Gastrocnemius medialis (tissue), 4 donors: ENCODE measurements at regions not wholly inside any gene's neighbourhood (a gene's known extent, or its start where the extent isn't known, plus 50 kb on each side); places are given as distances from the start of the nearest gene placed in this dataset.

Experiments used
- ATAC-seq, 2 donors: fragments of 150-250 bp; one replicate each; pipeline ENCODE4 v1.9.1; 2016
- DNase-seq, 2 donors: peaks; one replicate each; pipeline ENCODE4 v3.0.0-alpha.2; 2019
- H3K27ac ChIP-seq, 4 donors: fragments of 200-600 bp; sonication (generic); 1 replicate in 1 of 4; 2 replicates in 3 of 4; pipeline ENCODE4 v1.5.1; 2016 to 2018; ENCODE audit warnings: mild to moderate bottlenecking in 2 of 4, moderate library complexity in 1 of 4
- H3K27me3 ChIP-seq, 3 donors: fragments of 200-600 bp; sonication (generic) in 2 of 3; 1 replicate in 1 of 3; 2 replicates in 2 of 3; pipeline versions ENCODE4 v1.5.1 to v1.6.0; 2016 to 2019; ENCODE audit warnings: mild to moderate bottlenecking in 1 of 3, moderate library complexity in 1 of 3
- H3K36me3 ChIP-seq, 2 donors: fragments of 200-600 bp; sonication (generic) in 1 of 2; one replicate each; pipeline ENCODE4 v1.5.1; 2017 to 2018
- H3K4me1 ChIP-seq, 2 donors: fragments of 200-600 bp; sonication (generic) in 1 of 2; one replicate each; pipeline ENCODE4 v1.5.1; 2016 to 2017; ENCODE audit warnings: mild to moderate bottlenecking in 2 of 2
- H3K4me3 ChIP-seq, 4 donors: fragments of 200-600 bp; sonication (generic) in 3 of 4; 1 replicate in 1 of 4; 2 replicates in 3 of 4; pipeline ENCODE4 v1.5.1; 2016 to 2019; ENCODE audit warnings: mild to moderate bottlenecking in 2 of 4
- H3K9me3 ChIP-seq, 3 donors: fragments of 200-600 bp; sonication (generic) in 2 of 3; 1 replicate in 1 of 3; 2 replicates in 2 of 3; pipeline ENCODE4 v1.5.1; 2016 to 2019
- POLR2A ChIP-seq, 2 donors: fragments of 450-650 bp; IDR thresholded peaks; one replicate each; pipeline ENCODE4 v1.6.1; 2017; ENCODE audit warnings: antibody characterized with exemption in 2 of 2, mild to moderate bottlenecking in 2 of 2, moderate library complexity in 2 of 2
- in situ Hi-C, 4 donors: fragments of 200-750 bp; cut with MboI; loops; one replicate each; pipeline versions ENCODE4 v1.15.0 to v1.8.0; 2017; ENCODE audit warnings: low sequenced_read_pairs in 4 of 4
- intact Hi-C: fragments of 100-400 bp; cut with DNase I; formaldehyde crosslinking; loops from one replicate; pipeline ENCODE4 v1.15.1; 2023; ENCODE audit warnings: low total_unique reads
- TF ChIP-seq, protein P1 (sequence below), 5 experiments: fragments of 450-650 bp in 3 of 5; fragments of 200-600 bp in 2 of 5; sonication (generic) in 2 of 5; IDR thresholded peaks in 4 of 5; conservative IDR thresholded peaks in 1 of 5; 1 replicate in 4 of 5; 2 replicates in 1 of 5; pipeline ENCODE4 v1.5.1; 2016 to 2019; ENCODE audit warnings: antibody characterized with exemption in 5 of 5, mild to moderate bottlenecking in 3 of 5, moderate library complexity in 3 of 5

DNA sequence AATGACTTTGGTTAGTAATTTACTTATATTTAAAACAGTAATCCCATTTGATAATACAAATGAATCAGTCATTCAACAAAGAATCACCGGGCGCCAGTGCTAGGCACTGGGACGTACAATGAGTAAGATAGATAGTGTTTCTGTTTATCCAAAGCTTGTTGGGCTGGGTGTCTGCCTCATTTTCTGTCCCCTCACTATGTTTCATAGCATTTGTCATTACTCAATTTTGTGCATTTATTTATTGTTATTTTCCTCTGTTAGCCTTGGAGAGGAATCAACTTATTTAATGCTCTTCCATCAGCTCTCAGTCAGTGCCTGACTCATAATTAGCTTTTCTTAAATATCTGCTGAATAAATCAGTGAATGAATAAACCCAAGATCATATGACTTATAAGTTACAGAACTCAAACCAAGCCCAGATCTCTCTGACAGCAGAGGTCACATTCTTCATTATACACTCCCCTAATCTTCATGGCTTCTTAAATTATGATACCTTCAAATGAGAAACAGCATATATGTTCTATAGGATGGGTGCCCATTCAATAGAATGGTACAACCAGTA lies 86.2 kb downstream of the TSPAN8 start:
- H3K36me3 ChIP-seq, result no peaks in the 10 kb centered on the region
- no peaks in the 10 kb centered on the region for H3K27me3 ChIP-seq
- H3K9me3 ChIP-seq, result no peaks in the 10 kb centered on the region
- ATAC-seq (no peak), DNase-seq (no peak)
- H3K27ac ChIP-seq, result no peak overlapping the region
- no peak overlapping the region for H3K4me3 ChIP-seq
- intact Hi-C loops (no loop called here), in situ Hi-C loops (no loop called here)
- TF ChIP-seq POLR2A (IDR thresholded peaks at IDR 0.05), result no peak
- TF ChIP-seq, protein P1, sequence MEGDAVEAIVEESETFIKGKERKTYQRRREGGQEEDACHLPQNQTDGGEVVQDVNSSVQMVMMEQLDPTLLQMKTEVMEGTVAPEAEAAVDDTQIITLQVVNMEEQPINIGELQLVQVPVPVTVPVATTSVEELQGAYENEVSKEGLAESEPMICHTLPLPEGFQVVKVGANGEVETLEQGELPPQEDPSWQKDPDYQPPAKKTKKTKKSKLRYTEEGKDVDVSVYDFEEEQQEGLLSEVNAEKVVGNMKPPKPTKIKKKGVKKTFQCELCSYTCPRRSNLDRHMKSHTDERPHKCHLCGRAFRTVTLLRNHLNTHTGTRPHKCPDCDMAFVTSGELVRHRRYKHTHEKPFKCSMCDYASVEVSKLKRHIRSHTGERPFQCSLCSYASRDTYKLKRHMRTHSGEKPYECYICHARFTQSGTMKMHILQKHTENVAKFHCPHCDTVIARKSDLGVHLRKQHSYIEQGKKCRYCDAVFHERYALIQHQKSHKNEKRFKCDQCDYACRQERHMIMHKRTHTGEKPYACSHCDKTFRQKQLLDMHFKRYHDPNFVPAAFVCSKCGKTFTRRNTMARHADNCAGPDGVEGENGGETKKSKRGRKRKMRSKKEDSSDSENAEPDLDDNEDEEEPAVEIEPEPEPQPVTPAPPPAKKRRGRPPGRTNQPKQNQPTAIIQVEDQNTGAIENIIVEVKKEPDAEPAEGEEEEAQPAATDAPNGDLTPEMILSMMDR (IDR thresholded peaks at IDR 0.05 in 4 of 5, conservative IDR thresholded peaks at IDR 0.05 in 1 of 5), result no peak
- H3K4me1 ChIP-seq, result no peaks in the 10 kb centered on the region

DNA sequence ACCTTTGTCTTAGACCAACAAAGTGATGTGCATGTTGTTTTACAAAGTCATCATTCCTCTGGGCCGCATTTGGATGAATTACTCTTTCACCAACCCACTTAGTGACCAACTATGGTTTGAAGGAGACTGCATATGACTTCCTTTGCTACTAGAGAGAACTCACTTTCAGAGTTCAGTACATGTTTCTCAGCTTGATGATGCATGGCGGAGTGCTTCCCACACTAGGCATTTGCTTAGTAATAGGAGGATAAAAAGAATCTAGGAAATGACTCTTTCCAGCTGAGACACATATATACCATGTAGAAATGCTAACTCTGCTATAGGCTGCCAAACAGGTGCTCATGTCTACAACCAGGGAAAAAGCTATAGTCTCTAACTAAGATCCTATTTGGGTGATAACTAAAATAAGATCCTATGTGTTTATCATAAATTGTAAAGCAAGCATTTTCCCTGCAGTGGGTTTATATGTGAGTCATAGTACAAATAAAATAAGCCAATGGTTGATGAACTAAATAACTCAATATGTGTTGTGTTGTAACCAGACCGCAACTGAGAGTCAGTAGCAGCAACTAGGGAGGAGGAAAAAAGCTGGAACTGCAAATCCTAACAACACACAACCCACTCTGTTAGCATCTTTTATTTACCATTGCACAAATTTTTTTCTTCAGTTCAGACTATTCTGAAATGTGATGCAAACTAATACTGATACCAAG lies 87.2 kb downstream of the TSPAN8 start:
- no peaks in the 10 kb centered on the region for H3K4me1 ChIP-seq
- no peaks in the 10 kb centered on the region for H3K27me3 ChIP-seq
- DNase-seq (no peak), ATAC-seq (no peak)
- H3K9me3 ChIP-seq, result no peaks in the 10 kb centered on the region
- intact Hi-C loops (no loop called here), in situ Hi-C loops (no loop called here)
- no peaks in the 10 kb centered on the region for H3K36me3 ChIP-seq
- no peak overlapping the region for H3K27ac ChIP-seq
- H3K4me3 ChIP-seq, result no peak overlapping the region
- no peak for TF ChIP-seq POLR2A (IDR thresholded peaks at IDR 0.05)
- TF ChIP-seq, protein P1 (IDR thresholded peaks at IDR 0.05 in 4 of 5, conservative IDR thresholded peaks at IDR 0.05 in 1 of 5), result no peak

DNA sequence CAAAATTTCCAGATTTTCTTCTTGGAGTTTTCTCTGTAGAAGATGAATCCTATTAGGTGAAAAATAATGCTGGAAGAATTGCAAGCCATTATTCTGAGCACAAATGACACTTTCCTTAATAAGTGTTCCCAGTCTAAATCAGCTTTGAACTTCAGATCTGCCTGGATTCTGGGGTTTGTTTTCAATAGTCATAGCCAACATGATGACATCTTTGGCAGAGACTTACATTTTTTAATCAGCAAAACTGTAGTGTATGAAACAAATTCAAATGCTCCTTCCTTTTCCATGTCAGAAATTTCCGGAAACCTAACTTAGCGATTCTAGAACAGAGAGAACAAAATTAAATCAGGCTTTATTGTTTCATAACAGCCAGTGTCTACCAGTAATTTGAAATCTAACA lies 88.5 kb downstream of the TSPAN8 start:
- in situ Hi-C loops (no loop called here), intact Hi-C loops (no loop called here)
- H3K36me3 ChIP-seq, result no peaks in the 10 kb centered on the region
- ATAC-seq (no peak), DNase-seq (no peak)
- no peaks in the 10 kb centered on the region for H3K4me1 ChIP-seq
- no peaks in the 10 kb centered on the region for H3K27me3 ChIP-seq
- H3K27ac ChIP-seq, result no peak overlapping the region
- no peak overlapping the region for H3K4me3 ChIP-seq
- H3K9me3 ChIP-seq, result no peaks in the 10 kb centered on the region
- TF ChIP-seq POLR2A (IDR thresholded peaks at IDR 0.05), result no peak
- TF ChIP-seq, protein P1 (IDR thresholded peaks at IDR 0.05 in 4 of 5, conservative IDR thresholded peaks at IDR 0.05 in 1 of 5), result no peak

DNA sequence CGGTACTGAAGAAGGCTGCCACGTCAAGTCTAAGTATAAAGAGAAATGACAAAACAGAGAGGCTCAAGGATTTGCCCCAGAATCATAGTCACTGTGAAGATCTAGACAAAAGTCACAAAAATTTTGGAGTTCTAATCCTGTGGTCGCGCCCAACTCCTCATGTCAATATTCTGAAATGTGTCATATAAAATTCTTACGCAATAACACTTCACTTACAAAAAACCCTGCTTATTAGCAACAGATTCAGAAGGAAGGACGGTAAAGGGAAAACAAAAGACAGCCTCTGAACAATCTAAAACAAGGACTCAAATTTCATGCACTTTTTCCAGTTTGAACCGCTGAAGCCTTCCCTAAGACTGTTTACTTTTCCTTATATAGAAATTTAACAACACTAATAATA lies 94.7 kb downstream of the TSPAN8 start:
- no peaks in the 10 kb centered on the region for H3K4me1 ChIP-seq
- no peak for TF ChIP-seq POLR2A (IDR thresholded peaks at IDR 0.05)
- TF ChIP-seq, protein P1 (IDR thresholded peaks at IDR 0.05 in 4 of 5, conservative IDR thresholded peaks at IDR 0.05 in 1 of 5), result no peak
- H3K36me3 ChIP-seq, result no peaks in the 10 kb centered on the region
- DNase-seq (no peak), ATAC-seq (no peak)
- H3K27ac ChIP-seq, result no peak overlapping the region
- no peak overlapping the region for H3K4me3 ChIP-seq
- no peaks in the 10 kb centered on the region for H3K9me3 ChIP-seq
- H3K27me3 ChIP-seq, result no peaks in the 10 kb centered on the region
- in situ Hi-C loops, result no loop called here
- intact Hi-C loops, result no loop called here
